ENCODE measurements at regions not wholly inside any gene's neighbourhood (a gene's known extent, or its start where the extent isn't known, plus 50 kb on each side); places are given as distances from the start of the nearest gene placed in this dataset.

- DNase-seq = no peak
- Histone ChIP-seq H3K4me3 (ENCODE audit: low read depth, low read length) (no peak overlapping the region), H3K27me3 (replicated peaks) (no peaks in the 10 kb centered on the region), H3K27ac (no peak overlapping the region), H3K36me3 (replicated peaks) (no peaks in the 10 kb centered on the region)
- in situ Hi-C loops (cut with HindIII; ENCODE audit: low pct_ligation_motif_present, low sequenced_read_pairs) = no loop called here
- TF ChIP-seq, protein P1, sequence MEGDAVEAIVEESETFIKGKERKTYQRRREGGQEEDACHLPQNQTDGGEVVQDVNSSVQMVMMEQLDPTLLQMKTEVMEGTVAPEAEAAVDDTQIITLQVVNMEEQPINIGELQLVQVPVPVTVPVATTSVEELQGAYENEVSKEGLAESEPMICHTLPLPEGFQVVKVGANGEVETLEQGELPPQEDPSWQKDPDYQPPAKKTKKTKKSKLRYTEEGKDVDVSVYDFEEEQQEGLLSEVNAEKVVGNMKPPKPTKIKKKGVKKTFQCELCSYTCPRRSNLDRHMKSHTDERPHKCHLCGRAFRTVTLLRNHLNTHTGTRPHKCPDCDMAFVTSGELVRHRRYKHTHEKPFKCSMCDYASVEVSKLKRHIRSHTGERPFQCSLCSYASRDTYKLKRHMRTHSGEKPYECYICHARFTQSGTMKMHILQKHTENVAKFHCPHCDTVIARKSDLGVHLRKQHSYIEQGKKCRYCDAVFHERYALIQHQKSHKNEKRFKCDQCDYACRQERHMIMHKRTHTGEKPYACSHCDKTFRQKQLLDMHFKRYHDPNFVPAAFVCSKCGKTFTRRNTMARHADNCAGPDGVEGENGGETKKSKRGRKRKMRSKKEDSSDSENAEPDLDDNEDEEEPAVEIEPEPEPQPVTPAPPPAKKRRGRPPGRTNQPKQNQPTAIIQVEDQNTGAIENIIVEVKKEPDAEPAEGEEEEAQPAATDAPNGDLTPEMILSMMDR (IDR thresholded peaks at IDR 0.05; ENCODE audit: low read depth, low read length, missing control alignments) = no peak
These were observed 62.7 kb upstream of the PGM2 start for GRCh38 chr4:37763831-37764230.

- no peak for DNase-seq
- TF ChIP-seq, protein P1 (IDR thresholded peaks at IDR 0.05; ENCODE audit: low read depth, low read length, missing control alignments) = no peak
- in situ Hi-C loops (cut with HindIII; ENCODE audit: low pct_ligation_motif_present, low sequenced_read_pairs) = no loop called here
- no peaks in the 10 kb centered on the region for H3K27me3 ChIP-seq (replicated peaks)
- H3K4me3 ChIP-seq (ENCODE audit: low read depth, low read length) = no peak overlapping the region
- no peak overlapping the region for H3K27ac ChIP-seq
- H3K36me3 ChIP-seq (replicated peaks) = no peaks in the 10 kb centered on the region
These were observed 63.5 kb upstream of the PGM2 start for GRCh38 chr4:37762991-37763368.

GRCh38 chr4:37762294-37762990 lies 64.0 kb upstream of the PGM2 start:
- H3K27ac ChIP-seq = no peak overlapping the region
- TF ChIP-seq, protein P1 (IDR thresholded peaks at IDR 0.05; ENCODE audit: low read depth, low read length, missing control alignments) = no peak
- H3K27me3 ChIP-seq (replicated peaks) = no peaks in the 10 kb centered on the region
- in situ Hi-C loops (cut with HindIII; ENCODE audit: low pct_ligation_motif_present, low sequenced_read_pairs) = no loop called here
- H3K4me3 ChIP-seq (ENCODE audit: low read depth, low read length) = no peak overlapping the region
- no peaks in the 10 kb centered on the region for H3K36me3 ChIP-seq (replicated peaks)
- peak; percentile 52 for DNase-seq

DNA sequence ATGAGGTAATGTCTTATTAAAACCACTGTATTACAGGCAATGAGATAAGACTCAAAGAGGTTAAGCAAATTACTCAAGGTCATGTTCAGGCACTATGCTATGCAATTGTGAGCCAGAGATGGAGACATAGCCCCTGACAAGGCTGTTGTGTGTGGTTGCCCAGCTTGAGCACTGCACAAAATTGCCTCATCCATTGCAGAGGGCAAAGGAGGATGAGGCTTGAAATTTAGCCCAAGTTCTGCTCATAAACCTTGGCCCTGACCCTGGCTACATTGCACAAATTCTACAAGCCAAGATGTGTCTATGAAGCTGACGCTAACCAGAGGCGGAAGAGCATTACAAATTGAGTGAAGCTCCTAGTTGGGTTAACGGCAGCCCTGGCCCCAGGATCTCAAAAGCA lies 65.6 kb upstream of the PGM2 start:
- Histone ChIP-seq H3K27me3 (replicated peaks) (no peaks in the 10 kb centered on the region), H3K4me3 (ENCODE audit: low read depth, low read length) (no peak overlapping the region), H3K27ac (no peak overlapping the region), H3K36me3 (replicated peaks) (no peaks in the 10 kb centered on the region)
- TF ChIP-seq, protein P1 (IDR thresholded peaks at IDR 0.05; ENCODE audit: low read depth, low read length, missing control alignments) = no peak
- no peak for DNase-seq
- in situ Hi-C loops (cut with HindIII; ENCODE audit: low pct_ligation_motif_present, low sequenced_read_pairs) = no loop called here

GRCh38 chr4:37759833-37760232 lies 66.7 kb upstream of the PGM2 start:
- DNase-seq = no peak
- H3K27ac ChIP-seq = no peak overlapping the region
- TF ChIP-seq, protein P1 (IDR thresholded peaks at IDR 0.05; ENCODE audit: low read depth, low read length, missing control alignments) = no peak
- in situ Hi-C loops (cut with HindIII; ENCODE audit: low pct_ligation_motif_present, low sequenced_read_pairs) = no loop called here
- H3K36me3 ChIP-seq (replicated peaks) = no peaks in the 10 kb centered on the region
- H3K4me3 ChIP-seq (ENCODE audit: low read depth, low read length) = no peak overlapping the region
- no peaks in the 10 kb centered on the region for H3K27me3 ChIP-seq (replicated peaks)

DNA sequence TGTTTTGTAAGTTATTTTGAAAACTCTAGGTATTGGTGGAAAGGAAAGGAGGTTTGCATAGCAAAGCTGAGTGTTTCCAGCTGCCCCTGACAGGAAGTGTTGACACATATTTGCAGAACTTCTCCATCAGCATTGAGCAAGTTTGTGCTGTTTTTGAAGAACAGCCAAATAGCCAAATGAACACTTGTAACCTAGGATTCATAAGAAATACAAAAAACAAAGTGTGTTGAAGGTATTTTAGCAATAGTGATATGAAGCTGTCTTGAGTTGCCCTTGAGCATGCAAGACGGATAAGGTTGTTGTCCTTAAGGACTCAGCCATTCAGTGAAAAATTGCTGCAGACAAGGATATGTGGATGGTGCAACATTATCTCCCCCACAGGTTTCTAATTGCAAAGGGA lies 68.3 kb upstream of the PGM2 start:
- peak; percentile 77 for DNase-seq
- TF ChIP-seq, protein P1 (IDR thresholded peaks at IDR 0.05; ENCODE audit: low read depth, low read length, missing control alignments) = no peak
- H3K4me3 ChIP-seq (ENCODE audit: low read depth, low read length) = no peak overlapping the region
- no peaks in the 10 kb centered on the region for H3K27me3 ChIP-seq (replicated peaks)
- in situ Hi-C loops (cut with HindIII; ENCODE audit: low pct_ligation_motif_present, low sequenced_read_pairs) = no loop called here
- no peak overlapping the region for H3K27ac ChIP-seq
- H3K36me3 ChIP-seq (replicated peaks) = no peaks in the 10 kb centered on the region
